Right lobe of liver (tissue), 6 donors: ENCODE measurements at regions not wholly inside any gene's neighbourhood (a gene's known extent, or its start where the extent isn't known, plus 50 kb on each side); places are given as distances from the start of the nearest gene placed in this dataset.

Experiments used
- ATAC-seq, 4 donors: fragments of 200-7000 bp; cut with Tn5 transposase; one replicate each; pipeline ENCODE4 v1.9.1; 2020; ENCODE audit warnings: mild to moderate bottlenecking in 4 of 4, moderate library complexity in 4 of 4
- DNase-seq, 3 donors: peaks; one replicate each; pipeline ENCODE4 v3.0.0-alpha.2; 2020
- H3K27ac ChIP-seq, 3 donors: fragments of 200-600 bp; one replicate each; pipeline ENCODE4 v1.8.0; 2022
- H3K27me3 ChIP-seq, 2 donors: fragments of 200-600 bp; one replicate each; pipeline ENCODE4 v1.8.0; 2022
- H3K36me3 ChIP-seq, 4 donors: fragments of 200-600 bp; sonication (generic) in 1 of 4; one replicate each; pipeline versions ENCODE4 v1.5.1 to v1.8.0; 2017 to 2022; ENCODE audit warnings: control low read depth in 1 of 4
- H3K4me1 ChIP-seq, 4 donors: fragments of 200-600 bp; sonication (generic) in 1 of 4; one replicate each; pipeline versions ENCODE4 v1.5.1 to v1.8.0; 2017 to 2022; ENCODE audit warnings: control low read depth in 1 of 4
- H3K4me3 ChIP-seq, 3 donors: fragments of 200-600 bp; one replicate each; pipeline ENCODE4 v1.8.0; 2022
- H3K9me3 ChIP-seq, 4 donors: fragments of 200-600 bp; sonication (generic) in 1 of 4; one replicate each; pipeline versions ENCODE4 v1.5.1 to v1.8.0; 2017 to 2022; ENCODE audit warnings: control low read depth in 1 of 4
- CTCF ChIP-seq, 4 donors: fragments of 200-600 bp in 3 of 4; fragments of 450-650 bp in 1 of 4; IDR thresholded peaks; one replicate each; pipeline versions ENCODE4 v1.5.1 to v1.8.0; 2016 to 2022; ENCODE audit warnings: antibody characterized with exemption in 4 of 4, mild to moderate bottlenecking in 2 of 4
- POLR2A ChIP-seq: fragments of 450-650 bp; IDR thresholded peaks from one replicate; pipeline ENCODE4 v1.6.1; 2017; ENCODE audit warnings: antibody characterized with exemption, mild to moderate bottlenecking
- WGBS: methylation state at CpG from one replicate; pipeline ENCODE4 v1.1.6; 2018; ENCODE audit warnings: low coverage, low lambda C conversion rate; ENCODE audit not compliant: insufficient coverage; ENCODE audit errors: missing lambda C conversion rate; 5-methylcytosine and 5-hydroxymethylcytosine counted together
- intact Hi-C, 2 donors: fragments of 100-400 bp; cut with DNase I; formaldehyde crosslinking; loops; one replicate each; pipeline versions ENCODE4 v1.11.2 to v1.14.1; 2022
- donor health status: DM: no; HTN: yes; CAD: no.
- donor health status: DM: no; HTN: no; CAD: no.
- donor health status: DM: no; HTN: no; CAD: no.
- donor health status: DM: no; HTN: yes; CAD: no.
- donor health status: DM: no; HTN: yes; CAD: no.

- Histone ChIP-seq H3K27ac (no peak overlapping the region), H3K4me3 (no peak overlapping the region), H3K4me1 (no peaks in the 10 kb centered on the region), H3K36me3 (no peaks in the 10 kb centered on the region), H3K27me3 (no peaks in the 10 kb centered on the region), H3K9me3 (no peaks in the 10 kb centered on the region)
- ATAC-seq (no peak), DNase-seq (no peak)
- TF ChIP-seq POLR2A (no peak), CTCF (IDR thresholded peaks at IDR 0.05) (no peak)
- intact Hi-C loops: no loop called here
Measured at GRCh38 chr3:166114448-166114847, 277.2 kb upstream of the BCHE start.

GRCh38 chr3:166111562-166111961 lies 274.3 kb upstream of the BCHE start:
- TF ChIP-seq CTCF (IDR thresholded peaks at IDR 0.05) (no peak), POLR2A (no peak)
- no peaks in the 10 kb centered on the region for H3K27me3 ChIP-seq
- ATAC-seq: no peak
- no peak for DNase-seq
- no peaks in the 10 kb centered on the region for H3K36me3 ChIP-seq
- 70% methylated on average over 2 of the region's 2 CpGs for WGBS
- no peaks in the 10 kb centered on the region for H3K4me1 ChIP-seq
- intact Hi-C loops: no loop called here
- H3K27ac ChIP-seq: no peak overlapping the region
- no peak overlapping the region for H3K4me3 ChIP-seq
- no peaks in the 10 kb centered on the region for H3K9me3 ChIP-seq

- intact Hi-C loops: no loop called here
- no peak for DNase-seq
- no peak for ATAC-seq
- Histone ChIP-seq H3K36me3 (no peaks in the 10 kb centered on the region), H3K9me3 (no peaks in the 10 kb centered on the region), H3K4me3 (no peak overlapping the region), H3K4me1 (no peaks in the 10 kb centered on the region), H3K27me3 (no peaks in the 10 kb centered on the region), H3K27ac (no peak overlapping the region)
- no peak for TF ChIP-seq CTCF (IDR thresholded peaks at IDR 0.05)
- TF ChIP-seq POLR2A: no peak
- WGBS: 45% methylated on average over 3 of the region's 3 CpGs
Measured at GRCh38 chr3:166110102-166110501, 272.9 kb upstream of the BCHE start.

GRCh38 chr3:166104938-166105337 lies 267.7 kb upstream of the BCHE start:
- no peaks in the 10 kb centered on the region for H3K27me3 ChIP-seq
- no peak for ATAC-seq
- H3K9me3 ChIP-seq: no peaks in the 10 kb centered on the region
- no peak for TF ChIP-seq POLR2A
- no peak for TF ChIP-seq CTCF (IDR thresholded peaks at IDR 0.05)
- H3K36me3 ChIP-seq: no peaks in the 10 kb centered on the region
- H3K4me1 ChIP-seq: no peaks in the 10 kb centered on the region
- no peak overlapping the region for H3K27ac ChIP-seq
- no peak overlapping the region for H3K4me3 ChIP-seq
- intact Hi-C loops: no loop called here
- no peak for DNase-seq

- Histone ChIP-seq H3K4me1 (no peaks in the 10 kb centered on the region), H3K4me3 (no peak overlapping the region), H3K9me3 (no peaks in the 10 kb centered on the region), H3K27ac (no peak overlapping the region), H3K27me3 (no peaks in the 10 kb centered on the region), H3K36me3 (no peaks in the 10 kb centered on the region)
- WGBS: 41% methylated on average over 1 of the region's 1 CpG
- DNase-seq: no peak
- intact Hi-C loops: no loop called here
- ATAC-seq: no peak
- TF ChIP-seq CTCF (IDR thresholded peaks at IDR 0.05) (no peak), POLR2A (no peak)
Measured at GRCh38 chr3:166100730-166101129, 263.5 kb upstream of the BCHE start.
